Activated naive CD8-positive, alpha-beta T cell (primary cell): ENCODE measurements at regions not wholly inside any gene's neighbourhood (a gene's known extent, or its start where the extent isn't known, plus 50 kb on each side); places are given as distances from the start of the nearest gene placed in this dataset.

Experiments
- H3K27ac Mint-ChIP-seq: one replicate; pipeline ENCODE4 v1.8.0; 2021; ENCODE audit warnings: mixed read lengths
- H3K27me3 Mint-ChIP-seq: one replicate; pipeline ENCODE4 v1.8.0; 2021; ENCODE audit warnings: mixed read lengths
- H3K36me3 Mint-ChIP-seq: one replicate; pipeline ENCODE4 v1.8.0; 2021; ENCODE audit warnings: mixed read lengths
- H3K4me1 Mint-ChIP-seq: one replicate; pipeline ENCODE4 v1.8.0; 2021; ENCODE audit warnings: low read depth, mixed read lengths
- H3K4me3 Mint-ChIP-seq: one replicate; pipeline ENCODE4 v1.8.0; 2021; ENCODE audit warnings: mild to moderate bottlenecking, mixed read lengths
- H3K9me3 Mint-ChIP-seq: one replicate; pipeline ENCODE4 v1.8.0; 2021; ENCODE audit warnings: low read depth, mixed read lengths

DNA sequence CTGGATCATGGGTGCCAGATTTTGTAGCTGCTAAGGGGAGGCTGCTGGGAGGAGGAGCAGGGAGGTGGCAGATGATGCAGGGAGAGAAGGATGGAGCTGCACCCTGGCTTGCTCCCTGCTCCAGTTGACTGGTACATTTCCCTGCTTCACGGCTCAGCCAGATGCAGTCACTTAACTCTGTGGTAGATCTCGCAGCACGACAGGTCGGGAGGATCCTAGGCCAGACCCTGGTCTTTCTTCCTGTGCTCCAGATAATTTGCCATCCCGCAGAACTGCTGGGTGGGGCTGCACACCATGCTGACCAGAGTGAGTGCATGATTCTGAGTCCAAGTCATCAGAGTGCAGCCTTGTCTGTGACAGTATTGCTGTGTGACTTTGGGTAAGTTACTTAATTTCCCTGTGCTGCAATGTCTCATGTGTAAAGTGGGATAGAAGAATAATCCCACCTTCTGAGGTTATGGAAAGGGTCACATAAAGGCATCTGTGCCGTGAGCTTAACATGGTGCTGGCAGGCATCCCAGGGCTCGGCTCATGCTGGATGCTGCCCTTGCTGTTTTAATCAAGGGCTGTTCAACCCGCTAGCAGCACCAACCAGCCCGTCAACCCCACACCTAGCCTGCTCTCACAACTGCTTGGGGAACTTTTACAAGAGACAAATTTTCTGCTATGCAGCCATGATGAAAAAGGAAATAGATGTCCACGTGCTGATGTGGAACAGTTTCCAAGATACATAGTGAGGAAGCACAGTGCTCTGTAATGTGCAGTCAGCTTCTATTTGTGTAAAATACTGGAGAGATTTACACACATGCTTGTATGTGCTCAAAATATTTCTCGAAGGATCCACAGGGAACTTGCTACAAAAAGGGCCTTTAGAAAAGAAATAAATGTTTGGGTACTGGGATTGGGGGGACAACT, 257.9 kb downstream of the CDH26 start:
- Mint-ChIP-seq H3K27ac (no peak overlapping the region), H3K4me3 (no peak overlapping the region), H3K36me3 (no peaks in the 10 kb centered on the region), H3K27me3 (no peaks in the 10 kb centered on the region), H3K9me3 (no peaks in the 10 kb centered on the region), H3K4me1 (peaks cover 2% of the 10 kb centered on the region)

DNA sequence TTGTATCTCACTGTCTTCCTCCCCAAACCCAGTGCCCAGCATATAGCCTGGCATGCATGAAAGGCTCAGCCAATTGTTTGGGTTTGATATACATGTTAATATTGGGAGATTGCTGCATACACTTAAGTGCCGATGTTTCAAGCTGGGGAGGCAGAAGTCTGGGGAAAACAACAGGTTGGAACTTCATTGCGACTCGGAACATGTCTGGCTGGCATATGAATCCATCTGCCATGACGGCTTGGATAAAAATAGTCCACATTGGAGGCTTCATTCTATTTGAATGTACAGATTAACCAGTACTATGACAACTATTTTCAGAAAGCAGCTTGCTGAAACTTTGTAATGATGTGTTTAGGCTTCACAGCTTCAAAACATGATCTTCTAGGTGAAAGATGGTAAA, 261.0 kb downstream of the CDH26 start:
- no peak overlapping the region for H3K4me3 Mint-ChIP-seq
- H3K4me1 Mint-ChIP-seq = no peaks in the 10 kb centered on the region
- H3K9me3 Mint-ChIP-seq = no peaks in the 10 kb centered on the region
- no peaks in the 10 kb centered on the region for H3K36me3 Mint-ChIP-seq
- no peak overlapping the region for H3K27ac Mint-ChIP-seq
- no peaks in the 10 kb centered on the region for H3K27me3 Mint-ChIP-seq

DNA sequence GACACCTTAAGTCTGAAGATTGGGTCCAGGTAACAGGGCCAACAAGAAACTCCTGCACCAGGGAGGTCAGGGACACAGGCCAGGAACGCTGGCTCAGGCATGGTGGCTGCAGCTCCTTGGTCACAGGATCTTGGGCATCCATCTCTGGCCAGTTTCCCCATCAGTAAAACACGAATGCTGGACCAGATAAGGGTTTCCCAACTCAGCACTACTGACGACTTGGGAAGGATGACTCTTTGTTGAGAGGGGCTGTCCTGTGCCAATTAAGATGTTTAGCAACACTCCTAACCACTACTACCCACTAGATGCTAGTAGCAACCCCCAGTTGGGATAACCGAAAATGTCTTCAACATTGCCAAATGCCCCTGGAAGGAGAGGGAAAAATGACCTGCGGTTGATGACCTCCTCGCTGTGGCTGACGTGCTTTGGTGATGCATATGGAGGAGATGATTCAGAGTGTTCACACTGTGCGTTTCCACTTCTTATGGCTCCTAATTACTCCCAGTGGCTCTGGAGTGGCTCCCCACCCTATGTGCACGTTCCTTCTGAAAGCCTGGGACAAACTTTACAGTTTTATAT, 261.9 kb downstream of the CDH26 start:
- Mint-ChIP-seq H3K9me3 (no peaks in the 10 kb centered on the region), H3K27me3 (no peaks in the 10 kb centered on the region), H3K4me1 (no peaks in the 10 kb centered on the region)

DNA sequence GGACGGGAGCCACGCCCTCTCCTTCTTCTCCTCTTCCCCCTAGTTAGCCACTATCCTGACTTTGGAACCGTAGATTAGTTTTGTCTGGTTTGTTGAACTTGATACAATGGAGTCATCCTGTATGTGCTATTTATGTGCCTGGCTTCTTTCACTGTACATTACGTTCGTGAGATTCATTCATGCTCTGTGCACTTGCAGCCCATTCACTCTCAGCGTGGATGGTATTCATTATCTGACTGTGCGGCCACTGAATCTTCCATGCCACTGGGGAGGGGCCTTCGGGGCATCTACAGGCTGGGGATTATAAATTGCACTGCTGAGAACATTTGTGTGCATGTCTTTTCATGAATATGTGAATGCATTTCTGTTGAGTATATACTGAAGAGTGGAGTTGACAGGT, 262.5 kb downstream of the CDH26 start:
- no peak overlapping the region for H3K4me3 Mint-ChIP-seq
- no peaks in the 10 kb centered on the region for H3K27me3 Mint-ChIP-seq
- no peak overlapping the region for H3K27ac Mint-ChIP-seq
- no peaks in the 10 kb centered on the region for H3K9me3 Mint-ChIP-seq
- no peaks in the 10 kb centered on the region for H3K4me1 Mint-ChIP-seq
- H3K36me3 Mint-ChIP-seq = no peaks in the 10 kb centered on the region

More for the DNA sequence above, 261.9 kb downstream of the CDH26 start:
- Mint-ChIP-seq H3K27ac (no peak overlapping the region), H3K36me3 (no peaks in the 10 kb centered on the region), H3K4me3 (no peak overlapping the region)

DNA sequence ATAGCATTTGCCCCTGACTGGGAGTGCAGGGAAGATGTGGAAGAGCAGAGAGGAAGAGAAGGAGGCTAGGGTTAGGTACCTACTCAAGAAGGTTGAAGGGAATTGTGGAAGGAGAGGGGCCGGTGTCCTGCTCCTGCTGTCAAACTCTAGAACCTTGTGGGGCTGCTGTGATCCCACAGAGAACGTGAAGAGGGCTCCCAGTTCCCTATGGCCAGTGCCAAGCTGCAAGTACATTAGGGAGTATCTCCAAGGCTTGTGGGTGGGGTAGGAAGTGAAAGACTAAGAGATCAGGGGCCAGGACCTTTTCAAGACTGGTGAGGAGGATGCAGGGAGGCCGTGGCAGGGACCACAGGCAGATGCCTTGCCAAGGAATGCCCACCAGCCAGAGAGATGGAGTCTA, 263.4 kb downstream of the CDH26 start:
- Mint-ChIP-seq H3K9me3 (no peaks in the 10 kb centered on the region), H3K27me3 (no peaks in the 10 kb centered on the region), H3K4me1 (no peaks in the 10 kb centered on the region), H3K4me3 (no peak overlapping the region), H3K27ac (no peak overlapping the region), H3K36me3 (no peaks in the 10 kb centered on the region)

DNA sequence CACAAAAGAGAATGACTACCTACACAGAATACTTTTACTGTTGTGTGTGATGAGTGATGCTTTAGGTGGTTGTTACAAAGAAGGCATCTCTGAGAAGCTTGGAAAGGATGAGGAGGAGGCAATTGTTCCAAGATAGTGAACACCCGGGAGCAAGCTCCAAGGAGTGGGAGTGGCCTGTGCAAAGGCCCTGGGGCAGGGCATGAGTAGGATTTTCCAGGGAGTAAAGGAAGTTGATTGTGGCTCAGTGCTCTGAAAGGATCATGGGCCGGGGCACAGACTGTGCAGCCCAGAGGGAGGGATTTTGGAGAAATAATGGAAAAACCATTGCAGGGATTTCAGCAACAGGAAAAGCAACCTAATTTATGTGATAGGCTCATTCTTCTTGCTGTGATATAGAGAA, 264.3 kb downstream of the CDH26 start:
- H3K9me3 Mint-ChIP-seq = no peaks in the 10 kb centered on the region
- H3K36me3 Mint-ChIP-seq = no peaks in the 10 kb centered on the region
- no peaks in the 10 kb centered on the region for H3K27me3 Mint-ChIP-seq
- H3K4me3 Mint-ChIP-seq = no peak overlapping the region
- no peaks in the 10 kb centered on the region for H3K4me1 Mint-ChIP-seq
- no peak overlapping the region for H3K27ac Mint-ChIP-seq

DNA sequence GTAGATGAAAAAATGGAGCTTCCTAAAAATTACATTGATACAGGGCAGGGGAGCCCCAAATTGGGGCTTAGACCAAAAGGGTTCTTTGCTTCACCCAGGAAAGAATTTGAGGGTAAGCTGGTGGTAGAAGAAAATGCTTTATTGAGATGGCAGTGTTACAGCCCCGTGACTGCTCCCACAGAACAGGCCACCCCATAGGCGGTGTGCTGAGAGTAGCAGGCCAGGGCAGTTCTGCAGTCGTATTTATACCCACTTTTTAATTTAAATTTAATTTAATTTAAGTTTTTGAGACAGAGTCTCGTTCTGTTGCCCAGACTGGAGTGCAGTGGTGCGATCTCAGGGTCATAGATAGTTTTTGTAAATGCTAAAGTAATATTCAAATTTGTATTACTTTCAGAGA, 265.0 kb downstream of the CDH26 start:
- H3K4me3 Mint-ChIP-seq = no peak overlapping the region
- no peak overlapping the region for H3K27ac Mint-ChIP-seq
- H3K4me1 Mint-ChIP-seq = no peaks in the 10 kb centered on the region
- H3K27me3 Mint-ChIP-seq = no peaks in the 10 kb centered on the region
- H3K36me3 Mint-ChIP-seq = no peaks in the 10 kb centered on the region
- H3K9me3 Mint-ChIP-seq = no peaks in the 10 kb centered on the region

DNA sequence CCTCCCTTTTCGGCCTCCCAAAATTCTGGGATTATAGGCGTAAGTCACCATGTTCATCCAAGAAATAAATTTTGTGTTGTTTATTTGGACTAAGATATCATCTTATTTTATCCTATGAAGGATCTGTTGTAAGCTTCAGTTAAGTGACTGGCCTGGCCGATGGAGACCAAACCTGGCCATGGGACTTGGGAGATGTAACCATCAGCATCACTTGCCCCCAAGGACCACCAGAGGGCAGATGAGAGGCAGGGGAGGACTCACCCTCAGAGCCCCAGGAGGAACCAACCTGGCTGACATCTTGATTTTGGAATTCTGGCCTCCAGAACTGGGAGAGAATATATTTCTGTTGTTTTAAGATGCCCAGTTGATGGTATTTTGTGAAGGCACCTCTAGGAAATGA, 266.7 kb downstream of the CDH26 start:
- Mint-ChIP-seq H3K36me3 (no peaks in the 10 kb centered on the region), H3K27ac (no peak overlapping the region), H3K4me1 (no peaks in the 10 kb centered on the region)

DNA sequence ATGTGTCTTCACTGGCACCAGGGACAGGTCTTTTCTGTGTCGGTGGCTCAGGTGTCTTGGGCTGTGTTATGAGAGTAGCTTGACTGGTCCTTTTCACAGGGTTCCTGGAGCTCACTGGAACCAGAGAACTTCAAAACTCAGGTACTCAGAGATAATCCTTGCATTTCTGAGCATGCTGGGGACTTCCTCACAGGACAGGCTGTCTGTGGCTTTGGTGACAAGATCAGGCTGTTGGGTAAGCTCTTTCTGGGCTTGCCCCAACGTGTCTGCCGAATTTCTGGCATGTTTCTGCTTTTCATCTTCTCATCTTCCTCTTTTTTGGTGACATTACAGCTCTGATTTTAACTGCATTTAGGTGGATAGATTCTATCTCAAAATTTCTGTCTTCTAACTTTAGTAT, 270.0 kb downstream of the CDH26 start:
- Mint-ChIP-seq H3K4me1 (no peaks in the 10 kb centered on the region), H3K27me3 (no peaks in the 10 kb centered on the region), H3K27ac (no peak overlapping the region), H3K9me3 (no peaks in the 10 kb centered on the region), H3K36me3 (no peaks in the 10 kb centered on the region), H3K4me3 (no peak overlapping the region)

More for the DNA sequence above, 266.7 kb downstream of the CDH26 start:
- Mint-ChIP-seq H3K4me3 (no peak overlapping the region), H3K27me3 (no peaks in the 10 kb centered on the region), H3K9me3 (no peaks in the 10 kb centered on the region)

DNA sequence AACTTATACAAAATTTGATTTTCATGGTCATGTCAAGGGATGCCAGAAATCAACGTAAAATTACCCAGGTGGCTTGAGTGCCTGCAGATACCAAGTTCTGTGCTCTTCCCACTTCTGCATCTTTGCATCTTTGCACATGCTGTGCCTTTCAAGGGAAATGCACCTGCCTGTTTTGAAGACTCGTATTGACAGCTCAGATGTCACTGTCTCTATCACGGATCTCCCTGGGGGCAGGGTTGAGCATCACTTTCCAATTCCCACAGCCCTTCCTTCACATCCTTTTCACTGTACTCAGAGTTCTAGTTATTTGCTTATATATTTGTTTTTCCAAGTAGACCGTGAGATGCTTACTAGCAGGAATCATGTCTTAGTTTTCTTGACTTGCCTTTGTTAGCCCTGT, 274.2 kb downstream of the CDH26 start:
- no peaks in the 10 kb centered on the region for H3K9me3 Mint-ChIP-seq
- H3K4me3 Mint-ChIP-seq = no peak overlapping the region
- peaks cover 1% of the 10 kb centered on the region for H3K27me3 Mint-ChIP-seq
- H3K4me1 Mint-ChIP-seq = no peaks in the 10 kb centered on the region
- H3K27ac Mint-ChIP-seq = no peak overlapping the region
- no peaks in the 10 kb centered on the region for H3K36me3 Mint-ChIP-seq

DNA sequence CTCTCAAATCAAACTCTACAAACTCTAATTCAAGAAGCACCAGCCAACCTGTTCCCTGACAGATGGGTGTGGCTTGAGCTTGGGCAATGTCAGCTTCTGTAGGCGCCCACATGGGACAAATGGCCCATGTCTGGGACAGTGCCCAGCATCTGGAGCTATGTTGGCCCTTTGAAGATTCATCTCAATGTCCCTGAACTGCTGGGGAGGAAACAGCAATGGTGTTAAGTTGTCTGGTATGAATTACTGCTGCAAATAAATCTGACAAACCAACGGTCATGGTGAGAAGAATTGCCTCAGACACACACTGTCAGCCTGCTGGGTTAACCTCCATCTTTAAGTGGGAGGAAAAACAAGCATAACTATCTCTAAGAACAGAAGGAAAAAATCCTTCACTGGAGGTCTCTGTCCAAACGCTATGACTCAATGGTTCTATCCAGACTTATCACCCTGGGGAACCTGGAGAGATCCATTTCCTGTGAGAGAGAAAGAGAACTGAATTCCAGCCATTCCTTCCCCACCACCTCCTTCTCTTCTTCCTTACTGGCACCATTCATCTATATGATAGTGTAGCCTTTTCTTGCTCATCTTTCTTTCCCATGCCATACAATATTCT, 274.9 kb downstream of the CDH26 start:
- no peak overlapping the region for H3K4me3 Mint-ChIP-seq
- H3K9me3 Mint-ChIP-seq = no peaks in the 10 kb centered on the region
- no peaks in the 10 kb centered on the region for H3K36me3 Mint-ChIP-seq
- H3K27ac Mint-ChIP-seq = no peak overlapping the region
- no peaks in the 10 kb centered on the region for H3K4me1 Mint-ChIP-seq
- peaks cover 4% of the 10 kb centered on the region for H3K27me3 Mint-ChIP-seq

DNA sequence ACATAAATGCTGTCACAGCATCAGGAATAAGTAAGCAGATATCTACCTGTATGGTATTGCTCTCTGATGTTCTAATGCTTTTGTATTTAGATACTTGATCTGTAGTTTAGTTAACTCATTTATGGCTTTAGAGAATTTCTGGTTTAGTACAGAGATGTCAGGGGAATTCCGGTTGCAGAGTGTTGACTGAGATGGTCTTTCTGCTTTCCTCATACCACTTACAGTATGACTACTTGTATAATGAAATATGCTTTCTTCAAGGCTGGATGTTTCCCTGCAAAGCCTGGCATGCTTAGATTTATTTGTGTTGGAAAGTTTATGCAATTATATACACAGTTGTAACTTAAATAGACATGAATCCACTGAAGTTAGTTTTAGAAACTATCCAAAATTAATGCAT, 278.4 kb downstream of the CDH26 start:
- H3K36me3 Mint-ChIP-seq = no peaks in the 10 kb centered on the region

DNA sequence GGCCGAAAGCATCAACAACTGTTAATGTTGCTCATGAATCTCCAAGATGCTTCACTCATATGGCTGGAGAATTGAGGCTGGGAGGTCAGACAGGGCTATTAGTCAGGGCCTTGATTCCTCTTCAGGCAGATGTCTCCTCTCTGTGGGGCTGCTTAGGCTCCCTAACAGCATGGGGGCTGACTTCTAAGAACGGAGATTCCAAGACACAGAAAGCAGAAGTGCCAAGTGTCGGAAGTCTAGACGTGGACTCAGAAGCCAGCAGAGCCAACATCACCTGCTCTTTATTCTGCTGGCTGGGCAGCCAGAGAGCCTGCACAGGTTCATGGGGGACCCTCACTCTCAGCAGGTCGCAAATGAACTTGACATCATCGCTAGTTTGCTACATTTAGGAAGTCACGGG, 279.8 kb downstream of the CDH26 start:
- Mint-ChIP-seq H3K9me3 (no peaks in the 10 kb centered on the region), H3K4me1 (no peaks in the 10 kb centered on the region), H3K4me3 (no peak overlapping the region), H3K27me3 (peaks cover 7% of the 10 kb centered on the region), H3K36me3 (no peaks in the 10 kb centered on the region), H3K27ac (no peak overlapping the region)

More for the DNA sequence above, 278.4 kb downstream of the CDH26 start:
- H3K27me3 Mint-ChIP-seq = peaks cover 7% of the 10 kb centered on the region
- no peaks in the 10 kb centered on the region for H3K4me1 Mint-ChIP-seq
- no peak overlapping the region for H3K4me3 Mint-ChIP-seq
- H3K9me3 Mint-ChIP-seq = no peaks in the 10 kb centered on the region
- no peak overlapping the region for H3K27ac Mint-ChIP-seq

DNA sequence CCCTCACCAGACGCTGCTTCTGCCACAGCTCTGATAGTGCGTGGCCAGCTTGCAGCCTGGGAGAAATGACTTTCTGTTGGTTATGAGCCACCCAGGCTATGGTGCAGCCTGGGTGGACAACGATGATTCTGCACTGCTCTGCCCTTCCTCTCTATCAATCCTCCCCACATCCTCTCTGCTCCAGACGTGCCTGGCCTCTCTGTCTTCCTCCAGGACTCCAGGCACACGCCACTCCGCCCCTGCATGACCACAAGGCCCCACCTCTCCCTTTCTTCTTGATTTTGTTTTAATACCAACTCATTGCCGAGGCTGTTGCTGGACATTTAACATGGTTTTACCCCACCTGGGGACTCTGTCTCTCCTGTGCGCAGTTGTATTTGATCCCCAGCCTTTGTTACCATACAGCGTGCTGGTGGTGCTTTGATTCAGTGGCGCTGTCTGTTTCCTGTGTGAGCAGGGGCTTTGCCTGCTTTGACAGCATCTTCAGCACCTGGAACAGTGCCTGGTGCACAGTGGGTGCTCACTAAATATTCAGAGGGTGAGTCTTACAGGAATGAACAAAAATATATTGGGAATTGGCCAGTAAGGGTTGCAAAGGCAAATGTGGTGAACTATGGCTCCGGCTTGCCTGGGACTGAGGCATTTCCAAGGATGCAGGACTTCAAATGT, 280.9 kb downstream of the CDH26 start:
- H3K4me1 Mint-ChIP-seq = no peaks in the 10 kb centered on the region
- no peaks in the 10 kb centered on the region for H3K9me3 Mint-ChIP-seq
- no peak overlapping the region for H3K27ac Mint-ChIP-seq
- H3K36me3 Mint-ChIP-seq = no peaks in the 10 kb centered on the region
- H3K4me3 Mint-ChIP-seq = no peak overlapping the region
- H3K27me3 Mint-ChIP-seq = peaks cover 7% of the 10 kb centered on the region

DNA sequence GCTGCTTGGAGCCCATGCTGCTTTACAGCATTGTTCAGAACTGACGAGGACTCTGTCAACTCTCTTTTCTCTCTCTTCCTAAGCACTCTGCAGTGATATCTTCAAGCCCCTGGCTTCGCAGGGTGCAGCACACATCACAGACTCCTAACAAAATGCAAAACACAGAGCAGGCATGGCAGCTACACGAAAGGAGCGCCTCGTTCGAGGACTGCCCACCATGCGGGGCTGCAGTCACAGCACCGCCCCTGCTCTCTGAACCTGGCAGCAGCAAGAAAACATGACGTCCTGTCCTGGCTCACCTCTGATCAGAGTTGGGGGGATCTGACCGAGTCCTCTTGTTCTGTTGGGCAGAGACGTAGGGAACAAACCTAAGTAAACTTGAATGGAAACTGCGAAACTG, 281.7 kb downstream of the CDH26 start:
- Mint-ChIP-seq H3K4me3 (no peak overlapping the region), H3K36me3 (no peaks in the 10 kb centered on the region), H3K27me3 (peaks cover 7% of the 10 kb centered on the region), H3K9me3 (no peaks in the 10 kb centered on the region), H3K4me1 (no peaks in the 10 kb centered on the region), H3K27ac (no peak overlapping the region)
